Natural killer cell treated with Interleukin-12 subunit alpha and Interleukin-12 subunit beta and Interleukin-15 and Interleukin-18, amount 100 ng/mL, for 72 hours (primary cell): ENCODE measurements at regions not wholly inside any gene's neighbourhood (a gene's known extent, or its start where the extent isn't known, plus 50 kb on each side); places are given as distances from the start of the nearest gene placed in this dataset.
"Not testable (repeated sequence)": the region's sequence is repeated elsewhere in the genome, so short reads cannot be mapped to it uniquely, and the experiment has no call there.

Experiments
- ATAC-seq, 2 donors: fragments of 150-1000 bp; cut with Tn5 transposase in 1 of 2; sonication (Bioruptor Pico), chemical (Tn5 transposase) in 1 of 2; 2 replicates each; pipeline ENCODE4 v1.10.0; 2021
- DNase-seq: peaks from one replicate; pipeline ENCODE4 v3.0.0; 2022; ENCODE audit warnings: low spot score
- H3K27ac Mint-ChIP-seq, 2 donors: 1 replicate in 1 of 2; 2 replicates in 1 of 2; pipeline ENCODE4 v1.8.0; 2022; ENCODE audit warnings: mixed read lengths in 2 of 2, mild to moderate bottlenecking in 1 of 2, moderate library complexity in 1 of 2
- H3K27me3 Mint-ChIP-seq, 2 donors: 1 replicate in 1 of 2; 2 replicates in 1 of 2; pipeline ENCODE4 v1.8.0; 2022; ENCODE audit warnings: mixed read lengths in 2 of 2
- H3K36me3 Mint-ChIP-seq: one replicate; pipeline ENCODE4 v1.8.0; 2022; ENCODE audit warnings: mixed read lengths
- H3K4me1 Mint-ChIP-seq, 2 donors: 1 replicate in 1 of 2; 2 replicates in 1 of 2; pipeline ENCODE4 v1.8.0; 2022; ENCODE audit warnings: low read depth in 2 of 2, mixed read lengths in 2 of 2, mild to moderate bottlenecking in 1 of 2
- H3K4me3 Mint-ChIP-seq: one replicate; pipeline ENCODE4 v1.8.0; 2022; ENCODE audit warnings: mixed read lengths
- H3K9me3 Mint-ChIP-seq: 2 replicates; pipeline ENCODE4 v1.8.0; 2022; ENCODE audit warnings: mixed read lengths

DNA sequence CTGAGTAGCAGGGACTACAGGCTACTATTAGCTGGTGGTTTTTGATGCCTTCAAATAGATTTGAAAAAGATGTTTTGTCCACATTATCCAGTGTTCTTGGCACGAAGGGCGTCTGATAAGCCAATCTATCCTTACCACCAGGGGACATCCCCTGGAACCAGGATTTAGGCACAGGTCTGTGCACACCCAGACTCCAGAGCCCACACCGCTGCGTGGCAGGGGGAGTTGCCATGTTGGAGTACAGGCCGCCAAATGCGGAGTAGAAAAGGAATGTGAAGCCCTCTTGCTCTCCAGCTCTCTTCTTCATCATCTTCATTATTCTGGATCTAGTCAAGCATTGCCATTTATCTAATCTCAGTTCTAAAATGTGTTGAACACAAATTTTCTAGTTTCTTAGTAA, 54.3 kb downstream of the RNU1-4 start:
- H3K27ac Mint-ChIP-seq, H3K36me3 Mint-ChIP-seq, H3K4me1 Mint-ChIP-seq, H3K4me3 Mint-ChIP-seq, ATAC-seq, H3K9me3 Mint-ChIP-seq: not testable (repeated sequence)
- peak; percentile 48 for DNase-seq
- H3K27me3 Mint-ChIP-seq: peaks cover 3 to 14% of the 10 kb centered on the region in 2 donors

DNA sequence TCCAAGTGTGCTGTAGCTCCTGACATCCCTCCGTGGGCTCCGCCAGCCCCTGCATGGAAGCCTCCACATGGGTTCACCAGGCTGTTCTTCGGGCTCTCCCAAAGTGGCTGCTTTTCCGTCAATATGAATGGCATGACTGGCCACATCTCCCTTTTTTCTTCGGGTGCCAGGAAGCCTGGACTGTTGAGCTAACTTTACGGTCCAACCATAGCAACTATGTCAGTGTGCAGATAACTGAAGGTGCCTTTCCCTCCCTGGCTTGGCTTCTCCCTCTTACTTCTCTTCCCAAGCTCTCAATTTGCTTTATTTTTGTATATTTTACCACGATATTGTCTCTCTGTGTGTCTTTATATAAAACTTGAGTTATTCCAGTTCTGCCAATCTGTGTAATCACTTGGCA, 54.8 kb downstream of the RNU1-4 start:
- not testable (repeated sequence) for DNase-seq, H3K4me3 Mint-ChIP-seq, ATAC-seq, H3K9me3 Mint-ChIP-seq, H3K4me1 Mint-ChIP-seq, H3K27ac Mint-ChIP-seq, H3K36me3 Mint-ChIP-seq
- H3K27me3 Mint-ChIP-seq: peaks cover 3 to 14% of the 10 kb centered on the region in 2 donors

DNA sequence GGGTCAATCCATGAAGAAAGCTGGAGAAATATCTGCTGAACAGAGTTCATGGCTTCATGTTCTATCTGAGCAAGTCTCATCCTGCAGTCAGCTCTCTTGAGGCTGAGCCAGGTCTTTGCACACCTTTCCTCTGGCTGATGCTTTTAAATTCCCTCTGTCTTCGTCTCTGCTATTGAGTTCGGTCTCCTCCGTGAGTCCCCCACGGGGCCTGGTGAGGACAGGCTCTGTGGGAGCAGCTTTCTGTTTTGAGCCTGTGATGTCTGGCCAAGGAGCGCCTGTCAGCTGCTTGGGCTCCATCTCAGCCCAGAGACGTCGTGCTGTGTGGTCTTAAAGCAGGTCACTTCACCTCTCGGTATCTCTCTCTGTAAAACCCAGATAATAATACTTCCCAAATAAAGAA, 55.9 kb downstream of the RNU1-4 start:
- not testable (repeated sequence) for ATAC-seq, H3K4me3 Mint-ChIP-seq, H3K9me3 Mint-ChIP-seq, DNase-seq, H3K36me3 Mint-ChIP-seq, H3K4me1 Mint-ChIP-seq, H3K27ac Mint-ChIP-seq
- peaks cover 3 to 14% of the 10 kb centered on the region in 2 donors for H3K27me3 Mint-ChIP-seq

DNA sequence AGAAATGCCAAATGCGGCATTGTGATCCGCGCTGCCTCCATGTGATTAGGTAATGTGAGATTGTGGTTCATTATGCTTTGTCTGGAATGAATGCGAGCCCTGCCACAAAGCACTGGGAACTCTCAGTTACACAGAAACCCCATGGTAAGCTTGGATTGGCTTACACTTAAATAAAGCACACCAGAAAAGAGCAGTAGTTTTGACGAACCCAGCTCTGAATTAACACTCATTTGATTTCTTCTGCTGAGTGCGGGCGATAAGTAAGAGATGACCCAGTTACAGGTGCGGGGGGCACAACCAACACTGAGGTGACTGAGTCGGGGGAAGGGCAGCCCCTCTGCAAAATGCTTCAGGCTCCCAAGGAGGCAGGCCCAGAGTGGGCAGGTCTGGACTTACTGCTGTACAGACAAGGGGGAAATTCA, 56.3 kb downstream of the RNU1-4 start:
- H3K27ac Mint-ChIP-seq, H3K36me3 Mint-ChIP-seq, H3K4me3 Mint-ChIP-seq, DNase-seq, H3K9me3 Mint-ChIP-seq, H3K4me1 Mint-ChIP-seq: not testable (repeated sequence)
- peak in 1 of 2 donors; percentile 44 for ATAC-seq
- H3K27me3 Mint-ChIP-seq: peaks cover 3 to 14% of the 10 kb centered on the region in 2 donors

DNA sequence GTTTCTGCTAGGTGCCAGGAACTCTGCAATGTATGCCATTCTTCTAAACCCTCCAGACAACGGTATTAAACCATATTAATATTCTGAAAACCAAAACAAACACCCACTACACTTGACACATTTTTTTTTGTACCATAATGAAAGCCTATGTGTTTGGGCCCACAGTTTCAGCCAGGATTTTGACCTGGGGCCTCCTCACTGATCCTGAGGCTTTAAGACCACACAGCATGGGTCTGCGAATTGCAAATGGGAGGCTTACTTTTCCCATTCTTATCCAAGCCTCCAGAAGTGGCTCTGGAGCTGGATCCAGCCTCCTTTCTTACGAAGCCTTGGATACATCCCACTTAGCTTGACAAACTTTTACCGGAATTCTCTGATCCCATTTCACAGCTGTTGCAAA, 56.7 kb downstream of the RNU1-4 start:
- DNase-seq, H3K27ac Mint-ChIP-seq, H3K4me1 Mint-ChIP-seq, H3K36me3 Mint-ChIP-seq, H3K9me3 Mint-ChIP-seq, ATAC-seq, H3K4me3 Mint-ChIP-seq: not testable (repeated sequence)
- peaks cover 3 to 14% of the 10 kb centered on the region in 2 donors for H3K27me3 Mint-ChIP-seq

DNA sequence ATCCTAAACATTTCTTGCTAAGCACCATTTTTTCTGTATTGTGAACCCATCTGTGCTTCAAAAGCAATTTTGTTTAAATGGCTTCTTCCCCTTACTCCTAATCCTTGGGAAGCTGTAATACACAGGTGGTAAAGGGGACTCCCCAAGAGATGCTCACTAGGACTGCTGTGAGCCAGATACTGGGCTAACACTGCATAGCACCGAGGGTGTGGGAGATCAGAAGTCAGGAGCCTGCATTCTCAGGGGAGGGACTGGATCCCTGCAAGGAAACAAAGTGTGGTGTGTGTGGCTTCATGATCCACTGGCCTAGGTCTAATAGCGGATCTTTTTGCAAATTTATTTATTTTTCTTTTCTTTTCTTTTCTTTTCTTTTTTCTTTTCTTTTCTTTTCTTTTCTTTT, 57.7 kb downstream of the RNU1-4 start:
- not testable (repeated sequence) for H3K4me3 Mint-ChIP-seq, H3K27ac Mint-ChIP-seq, H3K9me3 Mint-ChIP-seq, H3K4me1 Mint-ChIP-seq, H3K36me3 Mint-ChIP-seq
- peaks cover 3 to 14% of the 10 kb centered on the region in 2 donors for H3K27me3 Mint-ChIP-seq
- DNase-seq (peak; percentile 55), ATAC-seq (peak in 1 of 2 donors; percentile 48)
